ENCODE measurements at regions not wholly inside any gene's neighbourhood (a gene's known extent, or its start where the extent isn't known, plus 50 kb on each side); places are given as distances from the start of the nearest gene placed in this dataset.

GRCh38 chr11:92678008-92678611 lies 291.3 kb upstream of the MTNR1B start:
- WGBS (ENCODE audit: missing lambda C conversion rate): 6% methylated on average over 3 of the region's 3 CpGs
- Histone ChIP-seq H3K27ac (no peak overlapping the region), H3K4me3 (no peak overlapping the region), H3K4me1 (no peaks in the 10 kb centered on the region), H3K4me2 (no peak overlapping the region), H3K9me3 (no peaks in the 10 kb centered on the region)
- no peak for ATAC-seq
- no peak for FAIRE-seq
- ChIA-PET CTCF (no interaction called here), POLR2A (no interaction called here)
- TF ChIP-seq ZC3H11A (IDR thresholded peaks at IDR 0.05): no peak
- TF ChIP-seq RARB (CRISPR knock-in tag; IDR thresholded peaks at IDR 0.05): no peak
- TF ChIP-seq MYC (IDR thresholded peaks at IDR 0.05; ENCODE audit: borderline replicate concordance, low read length): no peak
- TF ChIP-seq CHD4 (IDR thresholded peaks at IDR 0.05; ENCODE audit: borderline replicate concordance): no peak
- no peak for TF ChIP-seq JUNB (IDR thresholded peaks at IDR 0.05)
- TF ChIP-seq HMGXB4 (CRISPR knock-in tag; IDR thresholded peaks at IDR 0.05; ENCODE audit: borderline replicate concordance): no peak
- no peak for TF ChIP-seq RNF2 (IDR thresholded peaks at IDR 0.05; ENCODE audit: borderline replicate concordance, low read depth)
- no peak for TF ChIP-seq TFCP2L1 (CRISPR knock-in tag; IDR thresholded peaks at IDR 0.05)
- TF ChIP-seq FOSL2 (IDR thresholded peaks at IDR 0.05): no peak
- TF ChIP-seq FOSL2 (CRISPR knock-in tag; IDR thresholded peaks at IDR 0.05): no peak
- TF ChIP-seq HOXA7 (CRISPR knock-in tag; IDR thresholded peaks at IDR 0.05): no peak
- no peak for DNase-seq (ENCODE audit: low read depth in 1 of 2, low spot score in 1 of 2)

- WGBS (ENCODE audit: missing lambda C conversion rate): 0% methylated on average over 1 of the region's 1 CpG
Observed at GRCh38 chr11:92681586-92681985, 287.9 kb upstream of the MTNR1B start.

GRCh38 chr11:92682136-92682535 lies 287.3 kb upstream of the MTNR1B start:
- ChIA-PET CTCF (interaction anchor here (0.6 kb wide), 1 partner anchor 15 kb away, joined by 3 read pairs; no protein-coding TSS in a partner anchor), POLR2A (no interaction called here)
- no peak for DNase-seq (ENCODE audit: low read depth in 1 of 2, low spot score in 1 of 2)
- Histone ChIP-seq H3K4me1 (no peaks in the 10 kb centered on the region), H3K9me3 (no peaks in the 10 kb centered on the region), H3K27ac (no peak overlapping the region), H3K4me2 (no peak overlapping the region), H3K4me3 (no peak overlapping the region)
- 70% methylated on average over 4 of the region's 4 CpGs for WGBS (ENCODE audit: missing lambda C conversion rate)
- no peak for FAIRE-seq
- ATAC-seq: no peak
- TF ChIP-seq HES2 (IDR thresholded peaks at IDR 0.05) (no peak), ZSCAN20 (CRISPR knock-in tag; IDR thresholded peaks at IDR 0.05) (no peak), KDM5A (IDR thresholded peaks at IDR 0.05) (no peak), EHF (CRISPR knock-in tag; IDR thresholded peaks at IDR 0.05) (no peak), BHLHE40 (IDR thresholded peaks at IDR 0.05; ENCODE audit: low read depth, low read length) (no peak), RNF2 (IDR thresholded peaks at IDR 0.05; ENCODE audit: borderline replicate concordance, low read depth) (no peak), HOXB13 (CRISPR knock-in tag; IDR thresholded peaks at IDR 0.05; ENCODE audit: low read depth) (no peak), USF2 (IDR thresholded peaks at IDR 0.05) (no peak), CHD2 (IDR thresholded peaks at IDR 0.05; ENCODE audit: low read length, partially characterized antibody) (no peak), HOXA7 (CRISPR knock-in tag; IDR thresholded peaks at IDR 0.05) (no peak), ZFP36 (IDR thresholded peaks at IDR 0.05; ENCODE audit: borderline replicate concordance, partially characterized antibody) (no peak), EP300 (IDR thresholded peaks at IDR 0.05) (no peak), ZNF302 (CRISPR knock-in tag; IDR thresholded peaks at IDR 0.05) (no peak), EHMT2 (IDR thresholded peaks at IDR 0.05; ENCODE audit: low read depth) (no peak), POLR2A (IDR thresholded peaks at IDR 0.05; ENCODE audit: low read length) (no peak), PBX3 (IDR thresholded peaks at IDR 0.05) (no peak), NFE2L2 (conservative IDR thresholded peaks at IDR 0.05; ENCODE audit: low read length) (no peak), TP53 (CRISPR knock-in tag; IDR thresholded peaks at IDR 0.05) (no peak)

More at GRCh38 chr11:92681586-92681985, 287.9 kb upstream of the MTNR1B start:
- no peak for DNase-seq (ENCODE audit: low read depth in 1 of 2, low spot score in 1 of 2)
- POLR2A ChIA-PET: no interaction called here
- no peaks in the 10 kb centered on the region for H3K9me3 ChIP-seq
- no peak for FAIRE-seq
- no peak overlapping the region for H3K4me2 ChIP-seq
- TF ChIP-seq SREBF2 (IDR thresholded peaks at IDR 0.05): no peak
- TF ChIP-seq ZC3H11A (IDR thresholded peaks at IDR 0.05): no peak
- no peak for TF ChIP-seq FOXS1 (CRISPR knock-in tag; IDR thresholded peaks at IDR 0.05)
- no peak for TF ChIP-seq HDAC2 (IDR thresholded peaks at IDR 0.05)
- no peak for TF ChIP-seq EHMT2 (IDR thresholded peaks at IDR 0.05; ENCODE audit: low read depth)
- no peak for TF ChIP-seq RFX5 (IDR thresholded peaks at IDR 0.05)
- TF ChIP-seq GATA3 (IDR thresholded peaks at IDR 0.05; ENCODE audit: borderline replicate concordance): no peak
- no peak for TF ChIP-seq EHF (CRISPR knock-in tag; IDR thresholded peaks at IDR 0.05)
- TF ChIP-seq CHD4 (IDR thresholded peaks at IDR 0.05; ENCODE audit: borderline replicate concordance): no peak
- TF ChIP-seq FOSB (CRISPR knock-in tag; IDR thresholded peaks at IDR 0.05): no peak
- TF ChIP-seq ATOH8 (CRISPR knock-in tag; IDR thresholded peaks at IDR 0.05; ENCODE audit: low read depth): no peak
- TF ChIP-seq CEBPB (IDR thresholded peaks at IDR 0.05): no peak
- ATAC-seq: no peak
- no peak overlapping the region for H3K4me3 ChIP-seq
- no peak overlapping the region for H3K27ac ChIP-seq
- CTCF ChIA-PET: interaction anchor here (0.6 kb wide), 1 partner anchor 15 kb away, joined by 3 read pairs; no protein-coding TSS in a partner anchor
- H3K4me1 ChIP-seq: no peaks in the 10 kb centered on the region
